AML-193 (cell line): ENCODE measurements at regions not wholly inside any gene's neighbourhood (a gene's known extent, or its start where the extent isn't known, plus 50 kb on each side); places are given as distances from the start of the nearest gene placed in this dataset.

Source experiments
- DNase-seq, 2 experiments: peaks; one replicate each; lab custom pipeline; 2025; lab: John Stamatoyannopoulos, UW

- no peak for DNase-seq
These were observed 475.0 kb upstream of the PROK2 start for GRCh38 chr3:72259755-72260587.

GRCh38 chr3:72258361-72259141, 473.6 kb upstream of the PROK2 start:
- DNase-seq: no peak

GRCh38 chr3:72257738-72258137, 472.8 kb upstream of the PROK2 start:
- no peak for DNase-seq

- DNase-seq: no peak
These were observed 472.3 kb upstream of the PROK2 start for GRCh38 chr3:72257203-72257602.

- no peak for DNase-seq
These were observed 471.8 kb upstream of the PROK2 start for GRCh38 chr3:72256716-72257115.

- no peak for DNase-seq
These were observed 471.0 kb upstream of the PROK2 start for GRCh38 chr3:72255791-72256559.

- no peak for DNase-seq
These were observed 470.2 kb upstream of the PROK2 start for GRCh38 chr3:72255191-72255590.

- no peak for DNase-seq
These were observed 469.5 kb upstream of the PROK2 start for GRCh38 chr3:72254483-72254882.

GRCh38 chr3:72250725-72251124, 465.8 kb upstream of the PROK2 start:
- no peak for DNase-seq

GRCh38 chr3:72248869-72249268, 463.9 kb upstream of the PROK2 start:
- DNase-seq: no peak

GRCh38 chr3:72248389-72248761, 463.4 kb upstream of the PROK2 start:
- DNase-seq: no peak

GRCh38 chr3:72247645-72248388, 462.9 kb upstream of the PROK2 start:
- DNase-seq: no peak

GRCh38 chr3:72247126-72247525, 462.2 kb upstream of the PROK2 start:
- DNase-seq: no peak

- DNase-seq: no peak
These were observed 461.7 kb upstream of the PROK2 start for GRCh38 chr3:72246685-72247084.

GRCh38 chr3:72245183-72245811, 460.3 kb upstream of the PROK2 start:
- DNase-seq: no peak

- DNase-seq: no peak
These were observed 459.4 kb upstream of the PROK2 start for GRCh38 chr3:72244396-72244795.

- DNase-seq: no peak
These were observed 457.4 kb upstream of the PROK2 start for GRCh38 chr3:72242326-72242725.

- DNase-seq: no peak
These were observed 456.6 kb upstream of the PROK2 start for GRCh38 chr3:72241525-72241924.

- no peak for DNase-seq
These were observed 455.6 kb upstream of the PROK2 start for GRCh38 chr3:72240531-72240930.

- no peak for DNase-seq
These were observed 453.9 kb upstream of the PROK2 start for GRCh38 chr3:72238801-72239200.

GRCh38 chr3:72238010-72238691, 453.2 kb upstream of the PROK2 start:
- DNase-seq: no peak
